C4-2B (cell line): ENCODE measurements at regions not wholly inside any gene's neighbourhood (a gene's known extent, or its start where the extent isn't known, plus 50 kb on each side); places are given as distances from the start of the nearest gene placed in this dataset.
"Not testable (repeated sequence)": the region's sequence is repeated elsewhere in the genome, so short reads cannot be mapped to it uniquely, and the experiment has no call there.

ENCODE experiments used
- H3K27ac ChIP-seq: fragments of 450-650 bp; 2 replicates; pipeline ENCODE4 v1.5.1; 2017
- CTCF ChIP-seq: fragments of 450-650 bp; conservative IDR thresholded peaks from 2 replicates; pipeline ENCODE4 v1.5.1; 2017; ENCODE audit warnings: mild to moderate bottlenecking
- ZFX ChIP-seq: fragments of 450-650 bp; IDR thresholded peaks from 2 replicates; pipeline ENCODE4 v1.6.1; 2017

- no peak for TF ChIP-seq ZFX
- no peak for TF ChIP-seq CTCF
- no peak overlapping the region for H3K27ac ChIP-seq
These were observed 298.1 kb downstream of the TFAP2B start for GRCh38 chr6:51116723-51117122.

GRCh38 chr6:51118792-51119191 is 300.1 kb downstream of the TFAP2B start:
- TF ChIP-seq ZFX (no peak), CTCF (no peak)
- H3K27ac ChIP-seq: peak overlapping the region; percentile 60; the same call in 1 of the 2 replicates

GRCh38 chr6:51120016-51120415 is 301.3 kb downstream of the TFAP2B start:
- H3K27ac ChIP-seq: no peak overlapping the region
- TF ChIP-seq ZFX (no peak), CTCF (no peak)

GRCh38 chr6:51121380-51121976 is 302.8 kb downstream of the TFAP2B start:
- H3K27ac ChIP-seq: not testable (repeated sequence)

GRCh38 chr6:51129043-51129442 is 310.4 kb downstream of the TFAP2B start:
- TF ChIP-seq ZFX (no peak), CTCF (no peak)
- H3K27ac ChIP-seq: no peak overlapping the region

GRCh38 chr6:51137777-51138176 is 319.1 kb downstream of the TFAP2B start:
- no peak overlapping the region for H3K27ac ChIP-seq
- TF ChIP-seq ZFX (no peak), CTCF (no peak)

- TF ChIP-seq CTCF (no peak), ZFX (no peak)
These were observed 321.3 kb downstream of the TFAP2B start for GRCh38 chr6:51139950-51140385.

GRCh38 chr6:51141080-51141479 is 322.4 kb downstream of the TFAP2B start:
- TF ChIP-seq ZFX (no peak), CTCF (no peak)
- H3K27ac ChIP-seq: no peak overlapping the region

More at GRCh38 chr6:51139950-51140385, 321.3 kb downstream of the TFAP2B start:
- no peak overlapping the region for H3K27ac ChIP-seq
